GM10266 (cell line): ENCODE measurements at regions not wholly inside any gene's neighbourhood (a gene's known extent, or its start where the extent isn't known, plus 50 kb on each side); places are given as distances from the start of the nearest gene placed in this dataset.
"Not testable (repeated sequence)": the region's sequence is repeated elsewhere in the genome, so short reads cannot be mapped to it uniquely, and the experiment has no call there.

Source experiments
- DNase-seq: peaks from one replicate; pipeline ENCODE4 v3.0.0; 2012; ENCODE audit errors: extremely low spot score
- CTCF ChIP-seq: IDR thresholded peaks from 2 replicates; pipeline ENCODE4 v1.5.1; 2012; ENCODE audit warnings: mild to moderate bottlenecking, low read depth; ENCODE audit not compliant: control insufficient read depth, insufficient read depth; ENCODE audit errors: missing control alignments

DNA sequence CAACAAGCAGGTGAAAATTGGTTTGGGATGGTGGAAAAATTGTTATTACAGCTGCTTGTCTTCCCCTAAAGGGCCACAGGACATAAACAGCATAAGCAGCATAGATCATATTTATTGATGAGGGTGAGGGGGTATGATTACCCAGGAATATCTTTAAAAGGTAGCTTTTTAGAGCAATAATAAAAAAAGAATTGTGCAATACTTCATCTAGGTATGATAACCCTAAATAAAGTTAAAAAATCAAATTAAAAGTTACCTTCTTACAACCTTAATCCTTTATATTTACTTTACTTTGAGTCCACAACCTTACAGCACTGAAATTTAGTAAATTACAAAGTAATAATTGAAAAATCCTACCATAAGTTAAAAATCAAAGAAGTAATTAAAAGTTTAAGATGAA, 653.3 kb upstream of the RGS18 start:
- no peak for DNase-seq

GRCh38 chr1:191508239-191508638, 650.0 kb upstream of the RGS18 start:
- DNase-seq = no peak
- TF ChIP-seq CTCF = no peak

More for the DNA sequence above, 653.3 kb upstream of the RGS18 start:
- no peak for TF ChIP-seq CTCF

DNA sequence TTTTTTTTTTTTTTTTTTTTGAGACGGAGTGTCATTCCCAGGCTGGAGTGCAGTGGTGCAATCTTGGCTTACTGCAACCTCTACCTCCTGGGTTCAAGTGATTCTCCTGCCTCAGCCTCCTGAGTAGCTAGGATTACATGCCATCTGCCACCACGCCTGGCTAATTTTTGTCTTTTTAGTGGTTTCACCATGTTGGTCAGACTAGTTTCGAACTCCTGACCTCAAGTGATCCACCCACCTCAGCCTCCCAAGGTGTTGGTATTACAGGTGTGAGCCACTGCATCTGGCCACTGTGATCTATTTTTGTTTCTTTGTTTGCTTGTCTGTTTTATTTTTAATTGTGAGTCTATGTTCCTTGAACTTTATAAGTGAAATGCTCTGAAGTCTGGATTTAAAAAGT, 646.8 kb upstream of the RGS18 start:
- not testable (repeated sequence) for DNase-seq

GRCh38 chr1:191517826-191518225, 640.4 kb upstream of the RGS18 start:
- no peak for DNase-seq
- no peak for TF ChIP-seq CTCF

DNA sequence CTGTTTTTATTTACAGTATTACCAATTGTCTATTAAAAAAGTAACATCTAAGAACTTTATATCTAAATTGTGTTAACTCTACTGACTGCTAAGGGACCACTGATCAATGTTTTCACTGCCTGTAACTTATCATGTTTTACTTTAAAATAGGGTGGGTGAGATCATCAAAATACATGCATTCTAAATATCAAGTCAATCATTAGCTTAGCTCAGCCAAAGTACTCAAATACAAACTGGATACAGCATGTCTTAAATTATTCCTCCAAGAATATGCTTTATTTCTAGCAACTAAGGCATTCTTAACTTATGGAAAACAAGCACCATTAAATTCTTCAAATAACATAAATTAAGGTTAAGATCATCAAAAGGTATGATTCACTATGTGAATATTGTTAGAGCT, 638.7 kb upstream of the RGS18 start:
- DNase-seq = no peak
- no peak for TF ChIP-seq CTCF

GRCh38 chr1:191520345-191520744, 637.9 kb upstream of the RGS18 start:
- no peak for TF ChIP-seq CTCF
- DNase-seq = no peak

DNA sequence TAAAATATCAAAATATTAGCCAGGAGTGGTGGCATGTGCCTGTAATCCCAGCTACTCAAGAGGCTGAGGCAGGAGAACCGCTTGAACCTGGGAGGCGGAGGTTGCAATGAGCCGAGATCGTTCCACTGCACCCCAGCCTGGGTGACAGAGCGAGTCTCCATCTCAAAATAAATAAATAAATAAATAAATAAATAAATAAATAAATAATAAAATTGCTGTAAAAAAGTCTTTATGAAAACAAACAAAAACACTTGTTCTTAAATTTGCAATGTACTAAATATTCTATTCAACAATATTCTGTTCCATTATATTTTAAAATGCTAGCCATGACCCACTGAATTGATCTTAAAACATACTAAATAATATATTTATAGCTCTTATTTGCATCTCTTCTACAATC, 632.3 kb upstream of the RGS18 start:
- DNase-seq = not testable (repeated sequence)

- no peak for DNase-seq
- no peak for TF ChIP-seq CTCF
Measured at GRCh38 chr1:191528275-191528674, 630.0 kb upstream of the RGS18 start.

DNA sequence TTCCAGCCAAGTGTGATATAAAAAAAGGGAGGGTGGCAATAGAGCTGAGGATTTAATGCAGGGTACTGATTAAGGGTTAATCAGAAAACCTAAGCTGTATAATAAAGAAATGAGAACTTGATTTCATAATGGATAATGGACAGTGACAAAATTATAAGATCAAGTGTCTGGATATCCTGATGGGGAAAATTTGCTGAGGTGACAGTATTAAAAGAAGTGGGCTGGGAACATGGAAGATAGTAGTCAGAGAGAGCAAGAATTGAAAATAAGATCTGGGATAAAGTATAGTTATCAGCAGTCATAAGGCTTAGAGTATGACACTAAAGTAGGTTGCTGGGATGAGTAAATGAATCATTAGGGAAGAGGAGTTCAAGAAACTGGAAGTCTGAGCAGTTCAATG, 627.3 kb upstream of the RGS18 start:
- TF ChIP-seq CTCF = no peak
- DNase-seq = no peak
